NOMO-1 (cell line): ENCODE measurements at regions not wholly inside any gene's neighbourhood (a gene's known extent, or its start where the extent isn't known, plus 50 kb on each side); places are given as distances from the start of the nearest gene placed in this dataset.

Experiments
- DNase-seq, 2 experiments: peaks; one replicate each; lab custom pipeline; 2025; ENCODE audit not compliant: unreplicated experiment in 2 of 2; lab: John Stamatoyannopoulos, UW

- DNase-seq, result no peak
These were observed 932.8 kb downstream of the BRD1 start for GRCh38 chr22:48894804-48895250.

- DNase-seq, result peak in 1 of 2 experiments; percentile 1
These were observed 933.5 kb downstream of the BRD1 start for GRCh38 chr22:48894064-48894671.

DNA sequence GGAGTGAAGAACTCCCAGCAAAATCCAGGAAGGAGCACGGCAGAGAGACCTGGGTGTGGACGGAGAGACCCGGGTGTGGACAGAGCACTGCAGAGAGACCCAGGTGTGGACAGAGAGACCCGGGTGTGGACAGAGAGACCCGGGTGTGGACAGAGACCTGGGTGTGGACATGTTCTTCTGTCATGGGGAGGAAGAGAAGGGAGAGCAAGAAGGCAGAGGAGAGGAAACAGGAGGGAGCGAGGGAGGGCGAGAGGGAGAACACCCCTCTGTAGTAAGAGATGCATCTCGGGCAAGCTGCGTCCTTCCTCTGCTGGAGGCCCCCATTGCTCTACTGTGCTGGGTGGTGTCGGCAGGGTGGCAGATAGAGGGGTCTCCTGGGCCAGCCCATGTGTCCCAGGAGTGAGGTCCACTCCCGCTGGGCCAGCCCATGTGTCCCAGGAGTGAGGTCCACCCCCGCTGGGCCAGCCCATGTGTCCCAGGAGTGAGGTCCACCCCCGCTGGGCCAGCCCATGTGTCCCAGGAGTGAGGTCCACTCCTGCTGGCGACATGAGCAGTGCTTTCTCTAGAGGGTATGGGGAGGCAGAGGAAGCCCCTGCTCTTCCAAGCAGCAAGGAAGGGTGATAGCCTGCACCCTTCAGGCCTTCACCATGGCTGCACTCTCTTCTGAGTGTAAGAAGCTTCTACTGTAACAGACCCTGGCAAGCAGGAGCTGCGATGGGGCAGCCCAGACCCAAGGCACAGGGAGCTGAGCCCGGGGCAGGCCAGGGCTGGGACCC, 934.2 kb downstream of the BRD1 start:
- DNase-seq, result no peak

GRCh38 chr22:48892578-48893287, 934.9 kb downstream of the BRD1 start:
- DNase-seq, result no peak

DNA sequence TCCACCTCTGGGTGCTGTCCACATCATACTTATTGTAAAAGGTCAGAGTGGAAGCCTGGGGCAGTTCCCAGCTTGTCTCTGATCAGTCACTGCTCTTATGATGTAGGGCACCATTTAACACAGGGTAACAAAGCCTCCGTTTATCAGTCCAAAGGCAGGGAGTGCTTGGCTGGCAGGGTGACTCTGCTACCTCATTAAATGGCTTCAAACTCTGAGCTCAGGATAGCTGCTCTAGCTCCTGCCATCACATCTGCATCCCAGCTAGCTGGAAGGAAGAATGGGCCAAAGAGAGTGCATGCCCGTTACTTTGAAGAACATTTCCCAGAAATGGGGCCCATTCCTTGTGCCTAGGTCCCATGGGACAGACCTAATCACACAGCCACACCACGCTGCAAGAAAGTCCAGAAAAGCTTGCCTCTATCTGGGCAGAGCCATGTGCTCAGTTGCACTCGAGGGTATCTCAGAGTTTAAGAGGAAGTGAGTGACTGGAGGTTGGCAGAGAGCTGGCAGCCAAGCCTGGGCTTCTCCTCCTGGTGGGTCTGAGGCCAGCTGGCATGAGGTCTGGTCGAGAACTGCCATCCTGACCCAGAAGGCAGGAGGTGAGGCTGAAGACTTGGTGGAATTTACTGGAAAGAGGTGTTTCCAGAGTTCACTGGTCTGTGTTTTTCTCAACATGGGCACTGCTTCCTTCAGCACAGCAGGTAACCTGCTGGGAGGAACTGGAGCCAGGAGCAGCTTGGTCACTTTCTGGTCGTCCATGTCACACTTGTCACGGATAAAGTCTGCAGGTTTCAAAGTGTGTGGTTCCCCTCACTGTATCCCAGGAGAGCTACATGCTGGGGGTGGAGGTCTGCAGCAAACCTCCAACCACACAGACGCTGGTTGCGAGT, 935.7 kb downstream of the BRD1 start:
- DNase-seq, result no peak

- no peak for DNase-seq
These were observed 936.7 kb downstream of the BRD1 start for GRCh38 chr22:48890693-48891554.

GRCh38 chr22:48889887-48890692, 937.6 kb downstream of the BRD1 start:
- no peak for DNase-seq

GRCh38 chr22:48889209-48889830, 938.4 kb downstream of the BRD1 start:
- DNase-seq, result no peak

DNA sequence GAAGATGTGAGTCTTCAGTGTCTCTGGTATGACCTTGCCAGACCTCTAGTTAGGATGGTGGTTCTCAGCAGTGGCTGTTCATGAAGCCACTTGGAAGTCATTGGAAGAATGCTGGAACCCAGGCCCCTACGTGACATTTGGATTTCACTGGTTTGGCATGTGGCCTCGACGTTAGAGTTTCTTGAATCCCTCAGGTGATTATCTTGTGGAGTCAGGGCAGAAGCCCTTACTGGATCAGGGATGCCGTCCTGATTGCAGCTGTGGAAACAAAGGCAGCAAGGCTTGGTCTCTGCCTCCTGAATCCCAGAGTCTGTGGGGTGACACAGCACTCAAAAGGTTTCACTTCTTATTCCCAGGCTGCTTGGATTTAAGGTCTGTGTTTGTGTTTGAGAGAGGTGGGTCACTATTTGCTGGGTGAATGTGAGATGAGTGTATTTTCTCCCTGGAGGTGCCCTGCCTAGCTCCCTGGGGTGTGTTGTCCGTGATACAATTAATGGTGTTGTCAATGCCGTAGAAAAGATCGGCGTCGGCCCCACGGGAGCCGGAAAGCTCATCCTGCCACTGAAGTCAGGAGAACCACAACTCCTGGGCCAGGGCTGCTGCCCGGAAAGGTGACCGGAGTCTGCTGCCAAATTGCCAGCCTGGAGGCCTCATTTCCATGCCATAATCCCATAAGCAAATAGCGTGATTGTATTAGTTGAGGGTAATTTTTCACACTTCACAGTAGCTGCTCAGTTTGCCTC, 939.0 kb downstream of the BRD1 start:
- DNase-seq, result no peak

GRCh38 chr22:48887394-48888332, 940.0 kb downstream of the BRD1 start:
- DNase-seq, result no peak

- no peak for DNase-seq
These were observed 940.9 kb downstream of the BRD1 start for GRCh38 chr22:48886604-48887393.

DNA sequence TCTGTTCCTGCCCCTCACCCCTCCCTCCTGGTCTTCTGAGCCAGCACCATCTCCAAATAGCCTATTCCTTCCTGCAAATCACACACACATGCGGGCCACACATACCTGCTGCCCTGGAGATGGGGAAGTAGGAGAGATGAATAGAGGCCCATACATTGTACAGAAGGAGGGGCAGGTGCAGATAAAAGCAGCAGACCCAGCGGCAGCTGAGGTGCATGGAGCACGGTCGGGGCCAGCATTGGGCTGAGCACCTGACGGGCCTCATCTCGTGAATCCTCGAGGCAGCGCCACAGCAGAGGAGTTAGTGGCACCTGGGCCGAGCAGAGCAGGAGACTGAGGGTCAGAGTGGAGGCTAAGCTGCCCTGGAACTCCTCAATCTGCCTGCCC, 941.8 kb downstream of the BRD1 start:
- no peak for DNase-seq

GRCh38 chr22:48885271-48885918, 942.3 kb downstream of the BRD1 start:
- no peak for DNase-seq

DNA sequence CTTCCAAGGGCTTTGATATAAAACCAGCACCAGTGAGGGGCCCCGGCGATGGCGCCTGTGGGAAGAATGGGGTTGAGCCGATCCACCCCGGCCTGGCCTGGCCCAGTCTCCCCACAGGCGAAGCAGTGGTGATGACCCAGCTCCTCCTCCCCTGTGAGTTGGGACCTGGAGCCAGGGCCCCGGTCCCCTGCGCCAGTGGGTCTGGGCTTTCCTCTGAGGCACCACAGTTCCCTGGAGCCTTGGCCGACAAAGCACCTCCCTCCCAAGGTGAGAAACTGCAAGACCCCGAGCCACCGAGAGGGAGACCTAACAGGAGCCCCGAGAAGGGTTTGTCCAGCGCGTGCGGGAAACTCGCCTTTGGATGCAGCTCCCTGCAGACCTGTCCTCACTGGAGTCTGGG, 942.9 kb downstream of the BRD1 start:
- DNase-seq, result no peak

- no peak for DNase-seq
These were observed 943.3 kb downstream of the BRD1 start for GRCh38 chr22:48884324-48884723.
